GM23338 (cell line): ENCODE measurements at regions not wholly inside any gene's neighbourhood (a gene's known extent, or its start where the extent isn't known, plus 50 kb on each side); places are given as distances from the start of the nearest gene placed in this dataset.

Source experiments
- ATAC-seq: fragments of 200-7000 bp; cut with Tn5 transposase; 3 replicates; pipeline ENCODE4 v1.9.1; 2020
- DNase-seq: peaks from one replicate; pipeline ENCODE4 v3.0.0-alpha.2; 2015; ENCODE audit warnings: low spot score
- H2AFZ ChIP-seq: fragments of 200-600 bp; sonication (generic); 2 replicates; pipeline ENCODE4 v1.8.0; 2016; ENCODE audit warnings: antibody characterized with exemption, mild to moderate bottlenecking, moderate library complexity
- H3F3A ChIP-seq: fragments of 200-600 bp; sonication (generic); replicated peaks from 2 replicates; pipeline ENCODE4 v1.8.0; 2017; ENCODE audit warnings: antibody characterized with exemption, mixed run types, low read depth
- H3K27ac ChIP-seq: fragments of 200-600 bp; sonication (generic); 2 replicates; pipeline ENCODE4 v1.6.1; 2016; ENCODE audit warnings: low read depth
- H3K27me3 ChIP-seq: fragments of 200-600 bp; sonication (generic); 2 replicates; pipeline ENCODE4 v1.8.0; 2016; ENCODE audit warnings: mild to moderate bottlenecking, mixed run types, moderate library complexity; ENCODE audit not compliant: insufficient read depth
- H3K36me3 ChIP-seq: fragments of 200-600 bp; sonication (generic); 2 replicates; pipeline ENCODE4 v1.8.0; 2016; ENCODE audit warnings: mild to moderate bottlenecking; ENCODE audit not compliant: insufficient read depth
- H3K4me1 ChIP-seq: fragments of 200-600 bp; sonication (generic); 2 replicates; pipeline ENCODE4 v1.8.0; 2016; ENCODE audit warnings: mild to moderate bottlenecking, moderate library complexity; ENCODE audit not compliant: insufficient read depth
- H3K4me2 ChIP-seq: fragments of 200-600 bp; sonication (generic); 2 replicates; pipeline ENCODE4 v1.7.1; 2017; ENCODE audit warnings: mixed run types
- H3K4me3 ChIP-seq: fragments of 200-600 bp; sonication (generic); 2 replicates; pipeline ENCODE4 v1.6.1; 2016; ENCODE audit warnings: mixed run types
- H3K79me2 ChIP-seq: fragments of 200-600 bp; sonication (generic); replicated peaks from 2 replicates; pipeline ENCODE4 v1.8.0; 2017; ENCODE audit warnings: mild to moderate bottlenecking; ENCODE audit not compliant: insufficient read depth
- H3K9me2 ChIP-seq: fragments of 200-600 bp; sonication (generic); 2 replicates; pipeline ENCODE4 v1.8.0; 2017; ENCODE audit not compliant: insufficient read depth
- H4K20me1 ChIP-seq: fragments of 200-600 bp; sonication (generic); replicated peaks from 2 replicates; pipeline ENCODE4 v1.8.0; 2017; ENCODE audit warnings: mild to moderate bottlenecking; ENCODE audit not compliant: insufficient read depth
- H3K27ac Mint-ChIP-seq: 2 replicates; pipeline ENCODE4 v1.8.0; 2020; ENCODE audit warnings: inconsistent platforms, mild to moderate bottlenecking, moderate library complexity, mixed read lengths
- H3K27me3 Mint-ChIP-seq: 3 replicates; pipeline ENCODE4 v1.8.0; 2022; ENCODE audit warnings: low read depth, mild to moderate bottlenecking, moderate library complexity, mixed read lengths, inconsistent platforms; ENCODE audit not compliant: insufficient read depth, poor library complexity
- H3K36me3 Mint-ChIP-seq: 3 replicates; pipeline ENCODE4 v1.8.0; 2021; ENCODE audit warnings: low read depth, mild to moderate bottlenecking, inconsistent platforms, moderate library complexity, mixed read lengths
- H3K4me1 Mint-ChIP-seq: 3 replicates; pipeline ENCODE4 v1.8.0; 2020; ENCODE audit warnings: mild to moderate bottlenecking, inconsistent platforms, mixed read lengths
- H3K4me3 Mint-ChIP-seq: 3 replicates; pipeline ENCODE4 v1.8.0; 2021; ENCODE audit warnings: moderate library complexity, mild to moderate bottlenecking, inconsistent platforms, mixed read lengths
- H3K9me3 Mint-ChIP-seq: 3 replicates; pipeline ENCODE4 v1.8.0; 2020; ENCODE audit warnings: moderate library complexity, mild to moderate bottlenecking, inconsistent platforms, mixed read lengths
- CREB1 ChIP-seq: fragments of 250-450 bp; sonication (Bioruptor Pico); IDR thresholded peaks from 2 replicates; pipeline ENCODE4 v1.5.0; 2020; ENCODE audit warnings: low read depth, mild to moderate bottlenecking, moderate library complexity
- CTCF ChIP-seq, 2 experiments: fragments of 200-600 bp in 1 of 2; sonication (generic) in 1 of 2; conservative IDR thresholded peaks; 2 replicates each; pipeline versions ENCODE4 v1.5.1 to v1.6.1; 2016 to 2017; ENCODE audit warnings: antibody characterized with exemption in 2 of 2, low read depth in 2 of 2, mild to moderate bottlenecking in 2 of 2, moderate library complexity in 1 of 2
- ETS1 ChIP-seq: IDR thresholded peaks from 2 replicates; pipeline ENCODE4 v1.6.1; 2016; ENCODE audit warnings: antibody characterized with exemption
- EZH2phosphoT487 ChIP-seq: fragments of 200-600 bp; sonication (generic); IDR thresholded peaks from one replicate; pipeline ENCODE4 v1.8.1; 2018; ENCODE audit warnings: antibody characterized with exemption; ENCODE audit not compliant: unreplicated experiment
- NANOG ChIP-seq: IDR thresholded peaks from 2 replicates; pipeline ENCODE4 v1.6.1; 2016; ENCODE audit warnings: antibody characterized with exemption, borderline replicate concordance
- POLR2AphosphoS5 ChIP-seq: IDR thresholded peaks from 2 replicates; pipeline ENCODE4 v1.6.1; 2016; ENCODE audit warnings: antibody characterized with exemption, low read depth
- REST ChIP-seq: IDR thresholded peaks from one replicate; pipeline ENCODE4 v1.6.1; 2018; ENCODE audit warnings: antibody characterized with exemption; ENCODE audit not compliant: unreplicated experiment
- ZNF114 ChIP-seq: fragments of 250-450 bp; sonication (Bioruptor Pico); IDR thresholded peaks from 2 replicates; pipeline ENCODE4 v1.5.0; 2020; ENCODE audit warnings: mild to moderate bottlenecking, moderate library complexity
- ZNF331 ChIP-seq: fragments of 250-450 bp; sonication (Bioruptor Pico); IDR thresholded peaks from 2 replicates; pipeline ENCODE4 v1.5.0; 2020; ENCODE audit warnings: low read depth, mild to moderate bottlenecking, moderate library complexity
- ZNF462 ChIP-seq: fragments of 250-450 bp; sonication (Bioruptor Pico); IDR thresholded peaks from 2 replicates; pipeline ENCODE4 v1.5.0; 2020; ENCODE audit warnings: mild to moderate bottlenecking, moderate library complexity

- Mint-ChIP-seq H3K27ac (no peak overlapping the region), H3K27me3 (no peaks in the 10 kb centered on the region), H3K4me1 (peaks cover 31% of the 10 kb centered on the region), H3K4me3 (no peak overlapping the region), H3K36me3 (no peaks in the 10 kb centered on the region), H3K9me3 (0 out of 3 replicates have a peak, but pooled peaks cover 3% of the 10 kb centered on the region)
- no peak overlapping the region for H3K27ac ChIP-seq
- no peak overlapping the region for H3K4me3 ChIP-seq
- no peak overlapping the region for H3K4me2 ChIP-seq
- no peak for TF ChIP-seq EZH2phosphoT487
- TF ChIP-seq ETS1, result no peak
- no peak for TF ChIP-seq NANOG
- TF ChIP-seq ZNF114 (CRISPR knock-in tag), result no peak
- no peak for TF ChIP-seq ZNF331 (CRISPR knock-in tag)
- no peak for TF ChIP-seq CTCF (conservative IDR thresholded peaks at IDR 0.05; ENCODE audit: low read depth in 2 of 2)
- no peak for TF ChIP-seq ZNF462
- no peak for TF ChIP-seq POLR2AphosphoS5
- no peak for TF ChIP-seq REST
- no peak for TF ChIP-seq CREB1 (CRISPR knock-in tag)
- H3K27me3 ChIP-seq, result no peaks in the 10 kb centered on the region
- H3K36me3 ChIP-seq, result no peaks in the 10 kb centered on the region
- H3K79me2 ChIP-seq, result no peaks in the 10 kb centered on the region
- DNase-seq (no peak), ATAC-seq (no peak)
- 0 out of 2 replicates have a peak, but pooled peaks cover 4% of the 10 kb centered on the region for H3K9me2 ChIP-seq
- H2AFZ ChIP-seq, result no peak overlapping the region
- no peaks in the 10 kb centered on the region for H4K20me1 ChIP-seq
- H3F3A ChIP-seq, result no peaks in the 10 kb centered on the region
- no peaks in the 10 kb centered on the region for H3K4me1 ChIP-seq
Measured at GRCh38 chr3:18841422-18842343, 306.6 kb upstream of the KCNH8 start.
